HG03066 (cell line): ENCODE measurements at regions not wholly inside any gene's neighbourhood (a gene's known extent, or its start where the extent isn't known, plus 50 kb on each side); places are given as distances from the start of the nearest gene placed in this dataset.
"Not testable (repeated sequence)": the region's sequence is repeated elsewhere in the genome, so short reads cannot be mapped to it uniquely, and the experiment has no call there.

Source experiments
- ATAC-seq: cut with Tn5 transposase; IDR thresholded peaks from one replicate; pipeline ENCODE4 v1.9.1; 2021; ENCODE audit warnings: low read depth; ENCODE audit not compliant: unreplicated experiment

DNA sequence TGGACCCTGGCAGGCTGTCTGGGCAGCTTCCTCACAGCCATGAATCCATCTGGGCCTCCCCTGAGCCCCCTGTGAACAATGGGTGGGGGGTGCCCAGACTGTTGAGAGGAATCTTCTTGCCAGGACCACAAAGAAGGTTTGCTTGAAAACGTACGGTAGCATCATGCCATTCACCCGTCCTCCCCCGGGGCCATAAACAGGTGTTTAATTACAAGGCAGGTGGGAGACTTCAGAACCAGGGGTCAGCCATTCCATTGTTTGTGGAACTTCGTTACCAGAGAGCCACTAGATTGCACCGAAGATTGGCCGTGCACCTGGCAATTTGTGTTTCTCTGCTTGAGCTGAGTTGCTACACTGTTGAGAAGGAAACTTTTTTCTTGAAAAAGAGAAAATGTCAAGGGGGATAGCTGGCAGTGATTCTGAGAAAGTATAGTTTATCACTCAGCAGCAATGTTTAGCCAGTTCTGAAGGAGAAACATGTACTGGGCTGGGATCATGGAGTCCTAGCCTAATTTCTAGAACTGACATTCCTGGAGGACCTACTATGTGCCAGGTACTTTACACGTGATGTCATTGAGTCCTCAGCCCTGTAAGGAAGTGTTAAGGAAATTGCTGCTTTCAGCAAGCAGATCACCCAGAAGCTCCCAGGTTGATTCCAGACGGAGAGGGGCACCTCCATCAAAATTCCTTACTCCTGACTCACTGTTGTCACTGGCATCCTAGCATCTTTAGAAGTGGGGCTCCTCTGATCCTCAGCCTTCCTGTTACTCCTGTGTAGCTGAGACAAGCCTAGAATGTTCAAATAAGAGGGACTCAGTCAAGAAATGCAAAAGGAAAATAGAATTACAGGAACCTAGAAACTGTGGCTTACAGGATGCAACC lies 103.8 kb upstream of the UBE2E1 start:
- no peak for ATAC-seq

- no peak for ATAC-seq
These were observed 101.5 kb upstream of the UBE2E1 start for GRCh38 chr3:23704298-23704697.

DNA sequence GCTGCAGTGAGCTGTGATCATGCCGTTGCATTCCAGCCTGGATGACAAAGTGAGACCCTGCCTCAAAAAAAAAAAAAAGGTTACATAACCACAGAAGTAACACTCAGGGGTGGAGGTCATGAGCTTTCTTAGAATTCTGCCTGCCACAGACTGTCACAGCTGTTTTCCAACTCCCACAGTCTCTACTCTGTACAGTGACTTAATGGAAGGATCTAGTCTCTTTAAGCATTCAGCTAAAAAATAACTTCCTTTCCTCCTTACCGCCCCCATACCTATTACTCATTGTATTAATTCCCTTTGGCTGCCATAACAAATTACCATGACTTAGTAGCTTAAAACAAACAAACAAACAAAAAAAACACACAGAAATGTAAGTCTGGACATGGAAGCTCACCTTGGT lies 99.6 kb upstream of the UBE2E1 start:
- ATAC-seq = no peak

- ATAC-seq = no peak
These were observed 95.8 kb upstream of the UBE2E1 start for GRCh38 chr3:23709987-23710386.

- no peak for ATAC-seq
These were observed 95.2 kb upstream of the UBE2E1 start for GRCh38 chr3:23710555-23710954.

- peak; percentile 66 for ATAC-seq
These were observed 93.8 kb upstream of the UBE2E1 start for GRCh38 chr3:23711916-23712494.

- ATAC-seq = no peak
These were observed 92.8 kb upstream of the UBE2E1 start for GRCh38 chr3:23712656-23713559.

GRCh38 chr3:23713641-23714040 lies 92.1 kb upstream of the UBE2E1 start:
- no peak for ATAC-seq

DNA sequence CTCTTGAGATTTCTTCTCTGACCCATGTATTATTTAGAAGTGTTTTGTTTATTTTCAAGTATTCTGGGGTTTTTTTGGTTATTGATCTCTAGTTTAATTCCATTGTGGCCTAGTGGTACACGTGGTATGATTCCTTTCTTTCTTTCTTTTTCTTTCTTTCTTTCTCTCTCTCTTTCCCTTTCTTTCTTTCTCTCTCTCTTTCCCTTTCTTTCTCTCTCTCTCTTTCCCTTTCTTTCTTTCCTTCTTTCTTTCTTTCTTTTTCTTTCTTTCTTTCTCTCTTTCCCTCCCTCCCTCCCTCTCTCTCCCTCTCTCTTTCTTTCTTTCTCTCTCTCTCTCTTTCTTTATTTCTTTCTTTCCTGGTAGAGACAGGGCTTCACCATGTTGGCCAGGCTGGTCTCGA lies 85.7 kb upstream of the UBE2E1 start:
- ATAC-seq = no peak

GRCh38 chr3:23720885-23721284 lies 84.9 kb upstream of the UBE2E1 start:
- ATAC-seq = no peak

DNA sequence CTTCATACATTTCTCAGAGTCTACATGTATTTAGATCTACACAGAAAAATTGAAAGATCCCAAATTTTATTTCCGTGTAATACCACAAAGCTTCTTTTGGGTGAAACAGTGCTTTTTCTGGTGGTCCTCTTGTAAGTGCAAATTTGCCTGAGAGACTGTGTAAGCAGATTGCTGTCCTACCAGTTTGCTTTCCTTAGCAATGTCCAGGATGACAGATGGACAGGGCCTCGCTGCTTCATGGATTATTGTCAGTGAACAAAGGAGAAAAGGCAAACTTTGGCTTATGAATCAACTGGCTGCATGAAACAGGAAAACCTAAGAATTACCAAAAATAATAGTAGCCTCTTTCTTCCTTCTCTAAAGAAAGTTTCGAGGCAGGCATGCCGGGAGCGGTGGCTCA lies 82.6 kb upstream of the UBE2E1 start:
- no peak for ATAC-seq

- ATAC-seq = no peak
These were observed 81.8 kb upstream of the UBE2E1 start for GRCh38 chr3:23723930-23724329.

- ATAC-seq = peak; percentile 72
These were observed 78.8 kb upstream of the UBE2E1 start for GRCh38 chr3:23726811-23727548.

GRCh38 chr3:23728601-23729117 lies 77.1 kb upstream of the UBE2E1 start:
- no peak for ATAC-seq

- not testable (repeated sequence) for ATAC-seq
These were observed 76.4 kb upstream of the UBE2E1 start for GRCh38 chr3:23729362-23729761.

GRCh38 chr3:23734481-23734880 lies 71.3 kb upstream of the UBE2E1 start:
- ATAC-seq = no peak

DNA sequence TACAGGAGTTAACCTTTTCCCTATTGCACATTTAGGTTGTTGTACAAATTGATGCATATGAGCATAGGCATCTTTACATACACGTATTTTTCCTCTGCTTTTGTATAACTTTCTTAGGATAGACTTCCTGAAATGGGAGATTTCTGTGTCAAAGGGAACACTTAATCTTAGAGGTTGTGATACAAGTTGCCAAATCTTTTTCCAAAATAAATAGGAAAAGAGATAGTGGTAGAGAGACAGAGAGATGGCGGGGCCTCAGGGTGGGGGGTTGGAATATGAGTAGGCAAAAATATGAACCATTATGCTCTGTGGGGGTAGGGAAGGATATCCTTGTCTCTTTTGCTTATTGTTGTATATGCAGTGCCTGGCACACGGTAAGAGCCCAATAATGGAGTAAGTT lies 70.7 kb upstream of the UBE2E1 start:
- no peak for ATAC-seq

GRCh38 chr3:23735535-23736326 lies 70.0 kb upstream of the UBE2E1 start:
- ATAC-seq = no peak

DNA sequence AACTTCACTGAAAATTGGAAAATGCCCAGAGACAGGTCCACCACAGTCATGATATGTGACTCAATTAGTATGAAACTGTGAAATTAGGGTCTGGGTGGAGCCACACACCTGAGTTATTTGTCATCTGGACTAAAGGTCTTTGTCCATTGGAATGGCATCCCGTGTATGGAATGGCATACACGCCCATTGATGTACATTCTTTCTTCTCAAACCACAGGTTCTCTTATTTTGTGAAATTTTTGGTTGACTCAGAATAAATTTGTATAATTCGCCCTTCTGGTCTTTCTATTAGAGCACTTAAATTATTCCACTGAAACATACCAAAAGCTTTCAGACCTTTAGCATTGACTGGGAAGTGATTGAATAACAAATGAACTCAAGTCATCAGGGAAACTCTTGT lies 66.8 kb upstream of the UBE2E1 start:
- no peak for ATAC-seq
